ENCODE measurements at regions not wholly inside any gene's neighbourhood (a gene's known extent, or its start where the extent isn't known, plus 50 kb on each side); places are given as distances from the start of the nearest gene placed in this dataset.
"Not testable (repeated sequence)": the region's sequence is repeated elsewhere in the genome, so short reads cannot be mapped to it uniquely, and the experiment has no call there.

DNA sequence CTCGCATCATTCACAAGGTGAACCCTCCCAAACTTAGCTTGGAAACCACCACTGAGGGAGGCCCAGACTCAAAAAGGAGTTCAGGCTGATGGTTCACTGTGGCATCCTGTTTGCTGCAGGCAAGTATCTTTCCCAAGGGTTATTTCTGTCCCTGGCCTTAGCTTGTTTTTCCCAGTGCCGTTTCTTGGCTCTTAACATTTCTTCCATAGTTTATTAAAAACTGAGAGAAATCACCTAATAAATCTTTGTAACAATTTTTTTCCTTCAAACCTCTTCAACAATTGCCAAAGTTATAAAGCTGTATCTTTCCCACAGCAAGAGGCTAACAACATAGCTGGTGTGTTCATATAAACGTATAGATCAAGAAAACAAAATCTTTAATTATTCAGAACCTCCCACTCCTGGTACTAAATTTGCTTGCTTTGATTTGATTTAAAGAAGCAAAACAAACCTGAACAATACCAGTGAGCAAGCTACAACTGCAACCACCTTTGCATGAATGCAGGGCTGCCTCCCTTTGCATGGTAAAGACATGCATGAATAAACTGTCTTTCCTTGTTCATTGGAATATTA, 234.9 kb upstream of the STT3B start:
- no peaks in the 10 kb centered on the region for H3K36me3 Mint-ChIP-seq (ENCODE audit: low read depth)
- H3K4me3 Mint-ChIP-seq, result no peak overlapping the region
- peaks cover 7% of the 10 kb centered on the region for H3K9me3 Mint-ChIP-seq
- no peak overlapping the region for H3K27ac Mint-ChIP-seq
- no peaks in the 10 kb centered on the region for H3K4me1 Mint-ChIP-seq (ENCODE audit: low read depth)
- no peaks in the 10 kb centered on the region for H3K27me3 Mint-ChIP-seq

DNA sequence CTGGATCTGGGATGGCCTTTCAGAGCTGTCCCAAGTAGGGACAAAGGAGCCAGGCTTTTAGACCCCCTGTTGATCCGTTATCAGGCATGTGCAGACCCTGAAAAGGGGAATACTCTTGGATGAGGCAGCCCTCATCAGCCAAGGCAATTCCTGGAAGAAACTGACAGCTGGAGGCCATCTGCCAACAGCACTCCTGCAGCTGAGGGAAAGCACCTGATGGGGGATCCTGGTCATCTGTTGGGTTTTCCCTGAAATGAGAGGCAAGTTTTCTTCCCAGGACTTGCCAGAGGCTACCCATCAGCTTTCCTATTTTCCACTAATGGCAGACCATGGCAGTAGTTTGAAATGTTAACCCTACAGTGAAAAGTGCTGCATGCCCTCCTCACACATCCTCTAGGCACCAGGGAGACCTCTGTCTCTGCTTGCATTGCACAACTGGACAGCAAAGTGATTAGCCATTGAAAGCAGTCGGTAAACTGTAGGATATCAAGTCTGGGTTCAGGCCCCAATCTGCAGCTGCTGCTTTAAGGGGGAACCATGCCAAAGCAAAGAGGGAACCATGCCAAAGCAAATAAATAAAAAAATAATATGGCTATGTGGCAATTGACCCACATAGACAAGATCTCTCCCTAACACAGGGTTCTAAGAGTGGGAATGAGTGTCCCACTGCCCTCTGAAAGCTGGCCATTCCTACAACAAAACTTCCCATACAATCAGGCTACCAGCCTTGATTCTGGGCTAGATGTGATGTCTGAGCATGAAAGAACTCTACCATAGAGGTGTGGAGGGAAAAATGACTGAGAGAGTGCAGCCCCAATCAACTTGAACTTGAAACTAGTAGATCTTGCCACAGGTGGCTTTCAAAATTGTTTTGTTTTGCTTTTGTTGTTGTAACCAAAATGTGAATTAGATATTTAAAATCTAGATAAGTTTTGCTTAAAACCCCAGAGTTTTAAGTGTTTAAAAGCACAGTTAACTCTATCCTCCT, 232.0 kb upstream of the STT3B start:
- Mint-ChIP-seq H3K9me3 (peaks cover 7% of the 10 kb centered on the region), H3K27me3 (no peaks in the 10 kb centered on the region), H3K27ac (no peak overlapping the region), H3K36me3 (ENCODE audit: low read depth) (no peaks in the 10 kb centered on the region), H3K4me3 (no peak overlapping the region), H3K4me1 (ENCODE audit: low read depth) (no peaks in the 10 kb centered on the region)

DNA sequence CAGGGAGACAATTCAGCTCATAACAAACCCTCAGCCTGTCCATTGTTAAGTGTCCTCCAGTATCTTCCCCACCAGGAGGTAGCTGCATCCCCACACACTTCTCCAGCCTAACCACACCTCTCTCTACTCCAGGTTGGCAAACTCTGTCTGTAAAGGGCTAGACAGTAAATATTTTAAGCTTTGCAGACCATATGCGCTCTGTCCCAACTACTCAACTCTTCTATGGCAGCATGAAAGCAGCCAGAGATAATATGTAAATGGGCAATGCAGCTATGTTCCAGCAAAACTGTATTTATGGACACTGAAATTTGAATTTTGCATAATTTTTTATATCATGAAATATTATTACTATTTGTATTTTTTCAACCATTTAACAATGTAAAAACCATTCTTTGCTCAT, 230.4 kb upstream of the STT3B start:
- no peaks in the 10 kb centered on the region for H3K4me1 Mint-ChIP-seq (ENCODE audit: low read depth)
- H3K4me3 Mint-ChIP-seq, result no peak overlapping the region
- H3K9me3 Mint-ChIP-seq, result peaks cover 7% of the 10 kb centered on the region
- no peaks in the 10 kb centered on the region for H3K27me3 Mint-ChIP-seq
- no peaks in the 10 kb centered on the region for H3K36me3 Mint-ChIP-seq (ENCODE audit: low read depth)
- no peak overlapping the region for H3K27ac Mint-ChIP-seq

DNA sequence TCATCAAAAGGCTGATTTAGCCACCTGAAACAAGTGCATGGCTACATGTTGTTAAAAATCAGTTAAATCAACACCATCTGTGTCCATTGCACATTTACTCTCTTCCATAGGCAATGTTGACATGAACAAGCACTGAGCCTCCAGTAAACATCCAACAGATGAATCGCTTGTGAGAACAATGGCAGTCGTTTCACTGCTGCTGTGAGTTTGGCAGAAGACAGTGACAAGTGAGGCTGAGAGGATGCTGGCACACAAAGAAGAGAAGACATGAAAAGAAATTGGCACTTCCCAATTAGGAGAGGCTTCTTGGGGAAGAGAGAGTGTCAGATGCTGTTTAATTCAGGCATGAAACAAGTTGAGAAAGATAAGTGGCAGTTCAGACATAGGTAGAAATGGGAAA, 227.4 kb upstream of the STT3B start:
- Mint-ChIP-seq H3K27ac (no peak overlapping the region), H3K36me3 (ENCODE audit: low read depth) (no peaks in the 10 kb centered on the region), H3K4me3 (no peak overlapping the region), H3K4me1 (ENCODE audit: low read depth) (no peaks in the 10 kb centered on the region), H3K9me3 (no peaks in the 10 kb centered on the region), H3K27me3 (no peaks in the 10 kb centered on the region)

DNA sequence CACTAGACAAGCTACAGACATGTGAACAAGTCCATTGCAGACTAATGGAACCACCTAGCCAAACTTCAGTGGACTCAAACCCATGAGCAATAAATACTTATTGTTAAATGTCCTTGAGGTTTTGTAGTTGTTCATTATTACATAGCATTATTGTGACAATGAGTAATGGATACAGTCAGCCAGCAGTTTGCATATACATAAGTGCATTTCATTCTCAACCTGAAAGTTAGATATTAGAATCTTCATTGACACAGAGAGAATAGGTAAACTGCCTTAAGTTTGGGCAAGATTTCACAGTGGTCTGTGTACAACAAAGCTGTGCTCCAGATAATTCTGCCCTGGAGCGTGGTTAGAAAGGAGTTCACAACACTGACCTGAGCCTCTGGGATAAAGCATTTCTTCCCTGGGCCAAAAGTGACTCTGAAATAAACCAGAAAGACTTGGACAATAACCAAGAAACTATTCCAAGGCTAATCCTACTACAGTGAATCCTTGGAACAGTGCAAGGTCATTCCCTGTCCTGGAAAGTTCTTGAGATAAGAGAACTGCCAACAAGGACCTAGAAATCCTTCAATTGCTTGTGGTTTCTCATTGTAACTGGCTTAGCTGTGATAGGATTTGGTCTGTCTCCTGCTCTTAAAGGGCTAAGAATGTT, 225.5 kb upstream of the STT3B start:
- Mint-ChIP-seq H3K4me3 (no peak overlapping the region), H3K9me3 (no peaks in the 10 kb centered on the region), H3K4me1 (ENCODE audit: low read depth) (no peaks in the 10 kb centered on the region), H3K36me3 (ENCODE audit: low read depth) (no peaks in the 10 kb centered on the region), H3K27ac (no peak overlapping the region), H3K27me3 (no peaks in the 10 kb centered on the region)

DNA sequence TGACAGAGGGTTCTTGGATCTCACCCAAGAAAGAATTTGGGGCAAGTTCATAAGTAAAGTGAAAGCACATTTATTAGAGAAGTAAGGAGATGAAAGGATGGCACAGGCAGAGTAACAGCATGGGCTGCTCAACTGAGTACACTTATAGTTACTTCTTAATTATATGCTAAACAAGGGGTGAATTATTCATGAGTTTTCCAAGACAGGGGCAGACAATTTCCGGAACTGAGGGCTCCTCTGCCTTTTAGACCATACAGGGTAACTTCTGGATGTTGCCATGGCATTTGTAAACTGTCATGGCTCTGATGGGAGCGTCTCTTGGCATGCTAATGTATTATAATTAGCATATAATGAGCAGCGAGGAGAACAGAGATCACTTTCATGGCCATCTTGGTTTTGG, 221.2 kb upstream of the STT3B start:
- H3K36me3 Mint-ChIP-seq (ENCODE audit: low read depth), result peaks cover 7% of the 10 kb centered on the region
- H3K27ac Mint-ChIP-seq, result no peak overlapping the region

DNA sequence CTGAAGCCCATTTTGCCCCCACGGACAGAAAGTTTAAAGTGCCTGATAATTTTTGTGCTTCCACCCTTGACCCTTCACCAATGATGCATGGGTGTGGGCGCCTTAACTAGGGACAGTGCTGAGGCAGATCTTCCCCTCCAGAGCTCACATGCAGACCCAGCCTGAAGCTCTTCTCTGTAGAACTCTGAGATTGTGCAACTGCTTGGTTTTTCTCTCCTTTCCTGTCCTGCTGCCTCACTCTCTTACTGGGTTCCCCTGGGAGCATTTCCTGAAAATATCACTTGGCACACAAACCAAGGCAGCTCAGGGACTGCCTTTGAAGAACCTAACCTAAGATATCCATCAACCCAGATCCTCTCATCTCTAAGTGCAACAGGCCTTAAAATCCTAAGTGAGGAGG, 220.3 kb upstream of the STT3B start:
- Mint-ChIP-seq H3K4me3 (no peak overlapping the region), H3K27ac (no peak overlapping the region), H3K27me3 (no peaks in the 10 kb centered on the region), H3K4me1 (ENCODE audit: low read depth) (no peaks in the 10 kb centered on the region), H3K36me3 (ENCODE audit: low read depth) (peaks cover 10% of the 10 kb centered on the region), H3K9me3 (peaks cover 11% of the 10 kb centered on the region)

More for the DNA sequence above, 221.2 kb upstream of the STT3B start:
- Mint-ChIP-seq H3K9me3 (peaks cover 8% of the 10 kb centered on the region), H3K27me3 (no peaks in the 10 kb centered on the region), H3K4me1 (ENCODE audit: low read depth) (no peaks in the 10 kb centered on the region), H3K4me3 (no peak overlapping the region)

DNA sequence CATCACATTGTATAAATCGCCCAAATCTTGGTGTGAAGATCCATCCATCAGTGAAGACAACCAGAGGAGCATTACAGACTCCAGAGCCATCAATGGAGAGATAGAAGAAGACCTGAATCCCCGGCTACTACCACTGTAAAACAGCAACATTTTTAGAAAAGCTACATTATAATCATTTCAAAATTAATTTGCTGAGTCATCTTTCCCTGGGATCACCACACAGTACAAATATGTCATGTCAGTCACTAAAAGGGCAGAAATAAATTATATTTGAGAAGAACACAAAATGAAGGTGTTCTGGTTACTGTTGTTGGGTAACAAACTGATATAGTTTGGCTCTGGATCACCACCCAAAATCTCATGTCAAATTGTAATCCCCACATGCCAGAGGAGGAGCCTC, 218.5 kb upstream of the STT3B start:
- Mint-ChIP-seq H3K27ac (no peak overlapping the region), H3K4me1 (ENCODE audit: low read depth) (no peaks in the 10 kb centered on the region), H3K4me3 (no peak overlapping the region), H3K36me3 (ENCODE audit: low read depth) (peaks cover 10% of the 10 kb centered on the region), H3K27me3 (no peaks in the 10 kb centered on the region), H3K9me3 (peaks cover 11% of the 10 kb centered on the region)

DNA sequence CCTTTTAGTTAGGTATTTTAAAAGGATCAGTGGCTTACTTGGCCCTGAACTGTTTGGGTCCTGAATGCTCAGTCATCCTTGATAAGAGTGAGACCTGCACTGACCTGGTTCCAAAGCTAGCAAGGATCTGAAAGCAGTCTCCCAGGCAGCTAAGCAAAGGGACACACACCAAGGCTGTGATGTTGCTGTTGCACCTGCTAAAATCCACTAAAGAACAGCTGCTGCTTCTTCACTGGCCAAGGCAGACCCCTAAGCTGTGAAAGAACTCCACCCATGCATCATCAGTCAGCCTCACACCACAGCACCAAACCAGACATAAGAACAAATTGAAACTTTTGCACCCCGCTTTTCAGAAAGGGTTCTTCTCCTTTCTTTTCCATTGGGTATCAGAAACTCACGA, 213.4 kb upstream of the STT3B start:
- H3K27me3 Mint-ChIP-seq, result no peaks in the 10 kb centered on the region
- no peak overlapping the region for H3K27ac Mint-ChIP-seq
- peaks cover 11% of the 10 kb centered on the region for H3K9me3 Mint-ChIP-seq
- H3K4me3 Mint-ChIP-seq, result no peak overlapping the region
- H3K36me3 Mint-ChIP-seq (ENCODE audit: low read depth), result peaks cover 10% of the 10 kb centered on the region
- H3K4me1 Mint-ChIP-seq (ENCODE audit: low read depth), result no peaks in the 10 kb centered on the region

DNA sequence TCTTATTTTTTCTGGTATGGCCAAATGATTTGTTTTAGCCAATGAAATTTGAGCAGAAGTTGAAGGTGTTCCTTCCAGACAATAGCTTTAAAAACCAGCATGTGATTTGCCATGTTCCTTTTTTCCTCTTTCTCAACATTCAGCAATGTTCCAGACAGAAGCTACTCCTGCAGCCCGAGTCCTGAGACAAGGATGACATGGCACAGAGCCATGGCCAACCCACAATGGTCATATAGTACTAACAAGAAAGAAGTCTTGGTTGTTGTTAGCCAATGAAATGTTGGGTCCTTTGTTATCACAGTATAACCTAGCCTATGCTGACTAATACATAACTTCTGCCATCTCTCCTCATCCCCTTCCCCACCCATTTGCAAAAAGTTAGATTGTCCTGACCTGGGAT, 211.1 kb upstream of the STT3B start:
- H3K27ac Mint-ChIP-seq, result no peak overlapping the region
- H3K4me3 Mint-ChIP-seq, result no peak overlapping the region
- peaks cover 2% of the 10 kb centered on the region for H3K9me3 Mint-ChIP-seq
- H3K36me3 Mint-ChIP-seq (ENCODE audit: low read depth), result peaks cover 3% of the 10 kb centered on the region
- no peaks in the 10 kb centered on the region for H3K27me3 Mint-ChIP-seq
- no peaks in the 10 kb centered on the region for H3K4me1 Mint-ChIP-seq (ENCODE audit: low read depth)

DNA sequence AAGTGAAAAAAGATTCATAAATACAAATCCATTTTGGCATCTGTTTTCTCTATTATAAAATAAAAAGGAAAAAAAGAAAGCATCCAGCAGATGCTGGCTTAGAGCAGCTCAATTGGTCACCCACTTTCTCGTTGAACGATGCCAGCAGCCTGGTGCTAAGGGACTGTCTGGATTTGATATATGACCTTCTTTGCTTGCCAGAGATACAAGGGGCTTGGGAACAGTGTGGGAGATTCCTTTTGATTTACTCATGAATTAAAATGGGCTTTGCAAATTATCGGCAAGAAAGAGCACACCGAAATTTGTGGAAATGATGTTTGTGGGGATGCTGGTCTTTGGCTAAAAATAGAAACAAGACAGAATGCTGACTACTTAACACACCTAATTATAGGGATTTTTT, 210.3 kb upstream of the STT3B start:
- Mint-ChIP-seq H3K4me1 (ENCODE audit: low read depth) (no peaks in the 10 kb centered on the region), H3K9me3 (peaks cover under 1% of the 10 kb centered on the region), H3K4me3 (no peak overlapping the region), H3K36me3 (ENCODE audit: low read depth) (no peaks in the 10 kb centered on the region), H3K27ac (no peak overlapping the region), H3K27me3 (no peaks in the 10 kb centered on the region)

DNA sequence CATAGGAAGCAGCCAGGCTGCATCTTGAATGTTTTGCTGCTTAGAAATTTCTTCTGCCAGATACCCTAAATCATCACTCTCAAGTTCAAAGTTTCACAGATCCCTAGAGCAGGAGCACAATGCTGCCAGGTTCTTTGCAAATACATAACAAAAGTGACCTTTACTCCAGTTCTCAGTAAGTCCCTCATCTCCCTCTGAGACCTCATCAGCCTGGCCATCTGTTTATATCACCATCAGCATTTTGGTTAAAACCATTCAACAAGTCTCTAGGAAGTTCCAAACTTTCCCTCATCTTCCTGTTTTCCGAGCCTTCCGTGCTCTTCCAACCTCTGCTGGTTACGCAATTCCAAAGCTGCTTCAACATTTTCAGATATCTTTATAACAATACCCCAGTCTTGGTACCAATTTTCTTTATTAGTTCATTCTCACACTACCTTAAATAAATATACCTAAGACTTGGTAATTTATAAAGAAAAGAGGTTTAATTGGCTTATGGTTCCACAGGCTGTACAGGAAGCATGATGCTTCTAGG, 204.8 kb upstream of the STT3B start:
- H3K27me3 Mint-ChIP-seq; H3K4me3 Mint-ChIP-seq; H3K36me3 Mint-ChIP-seq (ENCODE audit: low read depth); H3K27ac Mint-ChIP-seq; H3K4me1 Mint-ChIP-seq (ENCODE audit: low read depth): not testable (repeated sequence)
- peaks cover 16% of the 10 kb centered on the region for H3K9me3 Mint-ChIP-seq

DNA sequence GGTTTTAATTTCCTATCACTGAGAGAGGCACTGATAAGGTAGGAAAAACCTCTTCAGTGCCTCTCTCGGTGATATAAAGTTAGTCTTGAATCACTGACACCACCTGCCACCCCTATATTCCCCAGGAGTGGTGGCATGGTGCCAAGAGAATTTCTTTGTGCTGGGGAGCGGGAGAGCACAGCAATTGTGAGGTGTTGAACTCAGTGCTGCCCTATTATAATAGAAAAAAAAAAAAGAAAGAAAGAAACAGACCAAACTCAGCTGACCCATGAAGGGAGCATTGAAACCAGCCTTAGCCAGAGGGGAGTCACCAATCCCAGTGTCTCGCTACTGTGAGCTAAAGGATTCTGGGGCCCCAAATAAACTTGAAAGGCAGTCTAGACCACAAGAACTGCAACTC, 201.4 kb upstream of the STT3B start:
- peaks cover 33% of the 10 kb centered on the region for H3K9me3 Mint-ChIP-seq
- H3K27ac Mint-ChIP-seq, result no peak overlapping the region
- H3K4me1 Mint-ChIP-seq (ENCODE audit: low read depth), result no peaks in the 10 kb centered on the region
- no peak overlapping the region for H3K4me3 Mint-ChIP-seq
- no peaks in the 10 kb centered on the region for H3K27me3 Mint-ChIP-seq
- no peaks in the 10 kb centered on the region for H3K36me3 Mint-ChIP-seq (ENCODE audit: low read depth)

DNA sequence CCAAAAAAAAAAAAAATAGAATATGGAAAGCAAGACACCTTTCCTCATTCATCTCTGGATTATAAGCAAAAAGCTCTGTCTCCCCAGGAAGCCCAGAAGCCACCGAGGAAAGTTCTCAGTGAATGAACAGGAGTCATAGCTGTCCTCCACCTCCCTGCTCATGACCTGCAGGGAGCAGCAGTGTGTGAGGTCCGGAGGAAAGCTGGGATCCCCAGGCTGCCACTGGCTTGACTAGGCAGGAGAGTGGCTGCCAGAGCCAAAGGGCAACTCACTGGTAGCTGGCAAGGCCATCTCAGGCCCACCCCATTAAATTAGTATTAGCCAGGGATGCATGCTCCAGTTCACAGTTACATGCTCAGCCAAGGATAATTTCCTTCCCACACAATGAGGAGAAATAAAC, 191.6 kb upstream of the STT3B start:
- no peak overlapping the region for H3K27ac Mint-ChIP-seq
- H3K4me3 Mint-ChIP-seq, result no peak overlapping the region
- H3K9me3 Mint-ChIP-seq, result peaks cover 14% of the 10 kb centered on the region
- no peaks in the 10 kb centered on the region for H3K36me3 Mint-ChIP-seq (ENCODE audit: low read depth)
- no peaks in the 10 kb centered on the region for H3K4me1 Mint-ChIP-seq (ENCODE audit: low read depth)
- H3K27me3 Mint-ChIP-seq, result no peaks in the 10 kb centered on the region

DNA sequence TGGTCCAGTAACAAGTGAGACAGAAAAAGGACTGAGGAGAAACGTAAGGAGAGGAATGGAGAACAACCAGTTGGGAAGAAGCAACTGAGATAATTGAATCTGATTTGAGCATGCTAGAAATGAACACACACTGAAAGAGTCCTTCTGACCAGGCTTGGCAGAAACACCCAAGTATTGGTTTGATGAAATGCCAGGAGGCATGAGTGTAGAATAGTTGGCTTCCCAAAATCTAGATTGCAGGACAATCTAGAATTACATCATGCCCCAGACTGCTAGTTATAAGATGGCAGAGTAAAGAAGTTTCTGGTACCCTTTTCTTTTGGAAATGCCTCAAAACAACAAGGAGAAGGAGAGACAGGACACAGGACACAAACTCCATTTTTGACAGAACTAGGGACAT, 189.7 kb upstream of the STT3B start:
- no peaks in the 10 kb centered on the region for H3K27me3 Mint-ChIP-seq
- no peak overlapping the region for H3K27ac Mint-ChIP-seq
- H3K9me3 Mint-ChIP-seq, result peaks cover 22% of the 10 kb centered on the region
- no peaks in the 10 kb centered on the region for H3K36me3 Mint-ChIP-seq (ENCODE audit: low read depth)
- H3K4me3 Mint-ChIP-seq, result no peak overlapping the region
- no peaks in the 10 kb centered on the region for H3K4me1 Mint-ChIP-seq (ENCODE audit: low read depth)

Measured in stimulated activated naive CD8-positive, alpha-beta T cell treated with anti-CD3 and anti-CD28 coated beads, Interleukin-15, Interleukin-2, amounts not matched to agents 100 ng/mL and 50 ng/mL, for 24 hours (primary cell).